Fibroblast of the aortic adventitia (primary cell): ENCODE measurements at regions not wholly inside any gene's neighbourhood (a gene's known extent, or its start where the extent isn't known, plus 50 kb on each side); places are given as distances from the start of the nearest gene placed in this dataset.

Source experiments
- DNase-seq: peaks from one replicate; pipeline ENCODE4 v3.0.0-alpha.2; 2010; ENCODE audit warnings: low read depth
- H3K4me3 ChIP-seq: 2 replicates; pipeline ENCODE4 v1.5.1; 2011; ENCODE audit warnings: low read depth, mild to moderate bottlenecking, control low read depth, low read length, moderate library complexity
- TF ChIP-seq, protein P1 (sequence below): IDR thresholded peaks from 2 replicates; pipeline ENCODE4 v1.5.1; 2011; ENCODE audit warnings: mild to moderate bottlenecking, low read length, control low read depth, inconsistent platforms; ENCODE audit not compliant: insufficient read depth

GRCh38 chr9:16202221-16202620, 649.4 kb downstream of the CCDC171 start:
- no peak for DNase-seq
- TF ChIP-seq, protein P1, sequence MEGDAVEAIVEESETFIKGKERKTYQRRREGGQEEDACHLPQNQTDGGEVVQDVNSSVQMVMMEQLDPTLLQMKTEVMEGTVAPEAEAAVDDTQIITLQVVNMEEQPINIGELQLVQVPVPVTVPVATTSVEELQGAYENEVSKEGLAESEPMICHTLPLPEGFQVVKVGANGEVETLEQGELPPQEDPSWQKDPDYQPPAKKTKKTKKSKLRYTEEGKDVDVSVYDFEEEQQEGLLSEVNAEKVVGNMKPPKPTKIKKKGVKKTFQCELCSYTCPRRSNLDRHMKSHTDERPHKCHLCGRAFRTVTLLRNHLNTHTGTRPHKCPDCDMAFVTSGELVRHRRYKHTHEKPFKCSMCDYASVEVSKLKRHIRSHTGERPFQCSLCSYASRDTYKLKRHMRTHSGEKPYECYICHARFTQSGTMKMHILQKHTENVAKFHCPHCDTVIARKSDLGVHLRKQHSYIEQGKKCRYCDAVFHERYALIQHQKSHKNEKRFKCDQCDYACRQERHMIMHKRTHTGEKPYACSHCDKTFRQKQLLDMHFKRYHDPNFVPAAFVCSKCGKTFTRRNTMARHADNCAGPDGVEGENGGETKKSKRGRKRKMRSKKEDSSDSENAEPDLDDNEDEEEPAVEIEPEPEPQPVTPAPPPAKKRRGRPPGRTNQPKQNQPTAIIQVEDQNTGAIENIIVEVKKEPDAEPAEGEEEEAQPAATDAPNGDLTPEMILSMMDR = no peak
- H3K4me3 ChIP-seq = no peak overlapping the region

GRCh38 chr9:16202914-16203728, 650.3 kb downstream of the CCDC171 start:
- TF ChIP-seq, protein P1 = no peak
- peak; percentile 88 for DNase-seq
- H3K4me3 ChIP-seq = no peak overlapping the region

- H3K4me3 ChIP-seq = no peak overlapping the region
- no peak for DNase-seq
- TF ChIP-seq, protein P1 = no peak
These were observed 651.1 kb downstream of the CCDC171 start for GRCh38 chr9:16203729-16204573.

DNA sequence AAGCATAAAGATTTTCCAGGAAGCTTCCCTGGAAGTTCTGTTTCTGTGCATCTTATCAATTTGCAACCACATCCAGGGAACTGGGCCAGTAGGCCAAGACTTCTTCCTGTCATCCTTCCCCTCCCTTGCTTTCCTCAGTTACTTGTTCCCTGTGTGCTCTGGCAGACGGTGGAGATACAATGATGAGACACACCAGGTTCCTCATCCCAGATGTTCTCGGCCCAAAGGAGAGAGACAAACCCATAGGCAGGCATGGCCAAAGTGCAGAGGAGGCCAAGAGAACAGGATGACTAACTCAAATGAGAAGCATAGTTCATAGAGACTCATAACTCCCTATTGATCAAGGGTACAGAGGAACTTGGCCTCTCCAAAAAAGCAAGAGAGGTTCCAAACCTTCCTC, 652.6 kb downstream of the CCDC171 start:
- TF ChIP-seq, protein P1 = no peak
- peak; percentile 52 for DNase-seq

DNA sequence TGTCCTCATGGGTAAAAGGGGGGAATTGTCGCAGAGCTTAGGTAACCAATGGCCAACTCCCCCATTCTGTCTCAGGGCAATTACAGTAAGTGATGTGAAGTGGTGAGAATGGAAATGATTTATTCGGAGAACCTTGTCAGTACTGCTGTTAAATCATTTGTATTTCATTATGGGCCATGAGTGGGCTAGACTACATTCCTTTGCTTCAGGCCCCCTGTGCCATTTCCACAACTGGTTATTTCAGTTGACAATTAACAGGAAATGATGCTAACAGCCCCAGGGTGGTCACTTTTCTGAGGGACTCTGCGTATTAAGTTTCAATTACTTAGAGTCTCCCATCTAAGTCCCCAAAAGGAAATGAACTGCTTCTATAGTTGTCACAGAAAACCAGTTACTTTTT, 653.7 kb downstream of the CCDC171 start:
- no peak overlapping the region for H3K4me3 ChIP-seq
- DNase-seq = no peak
- TF ChIP-seq, protein P1 = no peak

More for the DNA sequence above, 652.6 kb downstream of the CCDC171 start:
- no peak overlapping the region for H3K4me3 ChIP-seq

DNA sequence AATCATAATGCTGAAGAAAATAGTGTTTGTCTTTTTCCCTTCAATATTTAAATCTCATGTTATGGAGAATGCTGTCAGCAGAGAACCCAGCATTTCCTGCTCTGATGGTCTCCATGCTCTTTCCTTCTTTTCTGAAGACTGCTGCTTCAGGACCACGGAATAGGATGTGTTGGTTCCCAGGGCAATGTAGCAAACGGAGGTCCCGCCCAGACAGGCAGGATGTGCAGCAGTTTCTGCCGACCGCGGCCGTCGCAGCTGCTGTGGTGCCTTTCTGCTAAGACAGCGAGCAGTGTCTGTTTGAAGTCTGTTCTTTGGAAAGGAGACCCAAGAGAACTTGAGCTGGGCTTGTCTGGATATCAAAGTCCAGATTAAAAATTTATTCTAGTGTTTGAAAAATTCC, 654.3 kb downstream of the CCDC171 start:
- no peak overlapping the region for H3K4me3 ChIP-seq
- TF ChIP-seq, protein P1 = no peak
- DNase-seq = peak; percentile 67
